ENCODE measurements at regions not wholly inside any gene's neighbourhood (a gene's known extent, or its start where the extent isn't known, plus 50 kb on each side); places are given as distances from the start of the nearest gene placed in this dataset.
"Not testable (repeated sequence)": the region's sequence is repeated elsewhere in the genome, so short reads cannot be mapped to it uniquely, and the experiment has no call there.

GRCh38 chr16:18263046-18263445 is 73.5 kb downstream of the NPIPA8 start:
- not testable (repeated sequence) for H3K27me3 Mint-ChIP-seq, H3K4me1 Mint-ChIP-seq, H3K4me3 Mint-ChIP-seq, DNase-seq, H3K9me3 Mint-ChIP-seq, H3K27ac Mint-ChIP-seq, H3K36me3 Mint-ChIP-seq

- H3K27ac Mint-ChIP-seq, DNase-seq: not testable (repeated sequence)
These were observed 74.7 kb downstream of the NPIPA8 start for GRCh38 chr16:18261848-18262247.

GRCh38 chr16:18259496-18260176 is 76.9 kb downstream of the NPIPA8 start:
- not testable (repeated sequence) for H3K36me3 Mint-ChIP-seq, H3K4me3 Mint-ChIP-seq, H3K27me3 Mint-ChIP-seq, H3K27ac Mint-ChIP-seq, H3K9me3 Mint-ChIP-seq, DNase-seq, H3K4me1 Mint-ChIP-seq

More at GRCh38 chr16:18261848-18262247, 74.7 kb downstream of the NPIPA8 start:
- H3K9me3 Mint-ChIP-seq, H3K27me3 Mint-ChIP-seq, H3K36me3 Mint-ChIP-seq, H3K4me1 Mint-ChIP-seq, H3K4me3 Mint-ChIP-seq: not testable (repeated sequence)

- not testable (repeated sequence) for H3K27me3 Mint-ChIP-seq, H3K4me3 Mint-ChIP-seq, H3K27ac Mint-ChIP-seq, DNase-seq, H3K9me3 Mint-ChIP-seq, H3K4me1 Mint-ChIP-seq, H3K36me3 Mint-ChIP-seq
These were observed 83.6 kb downstream of the NPIPA8 start for GRCh38 chr16:18252943-18253342.

GRCh38 chr16:18230505-18230904 is 106.0 kb downstream of the NPIPA8 start:
- not testable (repeated sequence) for H3K27ac Mint-ChIP-seq, H3K4me1 Mint-ChIP-seq, H3K9me3 Mint-ChIP-seq, H3K27me3 Mint-ChIP-seq, H3K36me3 Mint-ChIP-seq, DNase-seq, H3K4me3 Mint-ChIP-seq

- H3K9me3 Mint-ChIP-seq, H3K27ac Mint-ChIP-seq, H3K4me1 Mint-ChIP-seq, H3K36me3 Mint-ChIP-seq, H3K4me3 Mint-ChIP-seq, DNase-seq, H3K27me3 Mint-ChIP-seq: not testable (repeated sequence)
These were observed 114.2 kb downstream of the NPIPA8 start for GRCh38 chr16:18222054-18223009.

- H3K4me1 Mint-ChIP-seq, DNase-seq, H3K27ac Mint-ChIP-seq, H3K4me3 Mint-ChIP-seq, H3K36me3 Mint-ChIP-seq, H3K9me3 Mint-ChIP-seq: not testable (repeated sequence)
- H3K27me3 Mint-ChIP-seq, result peaks cover 16% of the 10 kb centered on the region
These were observed 118.8 kb downstream of the NPIPA8 start for GRCh38 chr16:18217741-18218140.

- not testable (repeated sequence) for H3K4me3 Mint-ChIP-seq, H3K4me1 Mint-ChIP-seq, DNase-seq, H3K36me3 Mint-ChIP-seq, H3K9me3 Mint-ChIP-seq, H3K27ac Mint-ChIP-seq
- H3K27me3 Mint-ChIP-seq, result peaks cover 13% of the 10 kb centered on the region
These were observed 119.7 kb downstream of the NPIPA8 start for GRCh38 chr16:18216814-18217213.

GRCh38 chr16:18213810-18214209 is 122.7 kb downstream of the NPIPA8 start:
- not testable (repeated sequence) for H3K4me1 Mint-ChIP-seq, H3K27ac Mint-ChIP-seq, H3K4me3 Mint-ChIP-seq, H3K9me3 Mint-ChIP-seq, H3K36me3 Mint-ChIP-seq, DNase-seq
- peaks cover 13% of the 10 kb centered on the region for H3K27me3 Mint-ChIP-seq

- not testable (repeated sequence) for H3K4me3 Mint-ChIP-seq, DNase-seq, H3K36me3 Mint-ChIP-seq, H3K9me3 Mint-ChIP-seq, H3K4me1 Mint-ChIP-seq, H3K27ac Mint-ChIP-seq
- H3K27me3 Mint-ChIP-seq, result peaks cover 13% of the 10 kb centered on the region
These were observed 125.0 kb downstream of the NPIPA8 start for GRCh38 chr16:18211505-18211904.

GRCh38 chr16:18204786-18205185 is 131.8 kb downstream of the NPIPA8 start:
- DNase-seq, H3K4me1 Mint-ChIP-seq, H3K36me3 Mint-ChIP-seq, H3K4me3 Mint-ChIP-seq, H3K27me3 Mint-ChIP-seq, H3K9me3 Mint-ChIP-seq, H3K27ac Mint-ChIP-seq: not testable (repeated sequence)

- not testable (repeated sequence) for H3K4me1 Mint-ChIP-seq, H3K27ac Mint-ChIP-seq, DNase-seq, H3K36me3 Mint-ChIP-seq, H3K27me3 Mint-ChIP-seq, H3K9me3 Mint-ChIP-seq, H3K4me3 Mint-ChIP-seq
These were observed 132.2 kb downstream of the NPIPA8 start for GRCh38 chr16:18204309-18204708.

GRCh38 chr16:18201511-18201910 is 135.0 kb downstream of the NPIPA8 start:
- not testable (repeated sequence) for H3K27me3 Mint-ChIP-seq, H3K27ac Mint-ChIP-seq, H3K9me3 Mint-ChIP-seq, H3K4me1 Mint-ChIP-seq, DNase-seq, H3K36me3 Mint-ChIP-seq, H3K4me3 Mint-ChIP-seq

GRCh38 chr16:18192389-18192788 is 144.1 kb downstream of the NPIPA8 start:
- H3K27me3 Mint-ChIP-seq, H3K36me3 Mint-ChIP-seq, H3K4me1 Mint-ChIP-seq, H3K9me3 Mint-ChIP-seq, H3K4me3 Mint-ChIP-seq, H3K27ac Mint-ChIP-seq, DNase-seq: not testable (repeated sequence)

GRCh38 chr16:18190179-18190578 is 146.4 kb downstream of the NPIPA8 start:
- H3K4me3 Mint-ChIP-seq, H3K27ac Mint-ChIP-seq, H3K27me3 Mint-ChIP-seq, H3K9me3 Mint-ChIP-seq, DNase-seq, H3K4me1 Mint-ChIP-seq, H3K36me3 Mint-ChIP-seq: not testable (repeated sequence)

- not testable (repeated sequence) for H3K27me3 Mint-ChIP-seq, H3K27ac Mint-ChIP-seq, H3K36me3 Mint-ChIP-seq, H3K9me3 Mint-ChIP-seq, H3K4me1 Mint-ChIP-seq, DNase-seq, H3K4me3 Mint-ChIP-seq
These were observed 151.8 kb downstream of the NPIPA8 start for GRCh38 chr16:18184755-18185154.
